Left ventricle myocardium inferior (tissue), 1 donor: ENCODE measurements at regions not wholly inside any gene's neighbourhood (a gene's known extent, or its start where the extent isn't known, plus 50 kb on each side); places are given as distances from the start of the nearest gene placed in this dataset.
A peak's percentile ranks its signal among the peaks of the same experiment; 100 is the strongest.

ENCODE experiments used
- DNase-seq: peaks from one replicate; pipeline ENCODE4 v3.0.0-alpha.2; 2020
- H3K27ac ChIP-seq: fragments of 200-600 bp; replicated peaks from 2 replicates; pipeline ENCODE4 v1.8.0; 2021
- H3K27me3 ChIP-seq: fragments of 200-600 bp; 2 replicates; pipeline ENCODE4 v1.8.0; 2021; ENCODE audit warnings: low read depth
- H3K36me3 ChIP-seq: fragments of 200-600 bp; 2 replicates; pipeline ENCODE4 v1.8.0; 2021
- H3K4me1 ChIP-seq: fragments of 200-600 bp; 2 replicates; pipeline ENCODE4 v1.8.0; 2021
- H3K4me3 ChIP-seq: fragments of 200-600 bp; 2 replicates; pipeline ENCODE4 v1.8.0; 2021; ENCODE audit warnings: mild to moderate bottlenecking, moderate library complexity
- H3K9me3 ChIP-seq: fragments of 200-600 bp; replicated peaks from 2 replicates; pipeline ENCODE4 v1.8.0; 2021
- intact Hi-C: fragments of 100-400 bp; cut with micrococcal nuclease; formaldehyde crosslinking; loops from one replicate; pipeline ENCODE4 v1.11.0; 2022
- TF ChIP-seq, protein P1 (sequence below): fragments of 200-600 bp; IDR thresholded peaks from 2 replicates; pipeline ENCODE4 v1.8.0; 2021; ENCODE audit warnings: antibody characterized with exemption, mild to moderate bottlenecking, borderline replicate concordance
- donor health status: DM: no; HTN: yes; CAD: no; lungs with severe emphysema.

- Histone ChIP-seq H3K27me3 (peaks cover 19% of the 10 kb centered on the region), H3K4me3 (no peak overlapping the region), H3K4me1 (peaks cover 7% of the 10 kb centered on the region), H3K27ac (peak overlapping the region; percentile 41), H3K9me3 (peaks cover 6% of the 10 kb centered on the region), H3K36me3 (no peaks in the 10 kb centered on the region)
- DNase-seq, result peak; percentile 65
- TF ChIP-seq, protein P1, sequence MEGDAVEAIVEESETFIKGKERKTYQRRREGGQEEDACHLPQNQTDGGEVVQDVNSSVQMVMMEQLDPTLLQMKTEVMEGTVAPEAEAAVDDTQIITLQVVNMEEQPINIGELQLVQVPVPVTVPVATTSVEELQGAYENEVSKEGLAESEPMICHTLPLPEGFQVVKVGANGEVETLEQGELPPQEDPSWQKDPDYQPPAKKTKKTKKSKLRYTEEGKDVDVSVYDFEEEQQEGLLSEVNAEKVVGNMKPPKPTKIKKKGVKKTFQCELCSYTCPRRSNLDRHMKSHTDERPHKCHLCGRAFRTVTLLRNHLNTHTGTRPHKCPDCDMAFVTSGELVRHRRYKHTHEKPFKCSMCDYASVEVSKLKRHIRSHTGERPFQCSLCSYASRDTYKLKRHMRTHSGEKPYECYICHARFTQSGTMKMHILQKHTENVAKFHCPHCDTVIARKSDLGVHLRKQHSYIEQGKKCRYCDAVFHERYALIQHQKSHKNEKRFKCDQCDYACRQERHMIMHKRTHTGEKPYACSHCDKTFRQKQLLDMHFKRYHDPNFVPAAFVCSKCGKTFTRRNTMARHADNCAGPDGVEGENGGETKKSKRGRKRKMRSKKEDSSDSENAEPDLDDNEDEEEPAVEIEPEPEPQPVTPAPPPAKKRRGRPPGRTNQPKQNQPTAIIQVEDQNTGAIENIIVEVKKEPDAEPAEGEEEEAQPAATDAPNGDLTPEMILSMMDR, result no peak
- intact Hi-C loops, result no loop called here
Observed at GRCh38 chr4:26178854-26179253, 142.0 kb upstream of the RBPJ start.

- intact Hi-C loops, result no loop called here
- Histone ChIP-seq H3K9me3 (peaks cover 6% of the 10 kb centered on the region), H3K36me3 (no peaks in the 10 kb centered on the region), H3K4me1 (peaks cover 2% of the 10 kb centered on the region), H3K27ac (no peak overlapping the region), H3K27me3 (peaks cover 14% of the 10 kb centered on the region), H3K4me3 (no peak overlapping the region)
- TF ChIP-seq, protein P1, result no peak
- no peak for DNase-seq
Observed at GRCh38 chr4:26179316-26179760, 141.5 kb upstream of the RBPJ start.

GRCh38 chr4:26181616-26182015 is 139.2 kb upstream of the RBPJ start:
- H3K9me3 ChIP-seq, result peaks cover 6% of the 10 kb centered on the region
- no peak overlapping the region for H3K4me3 ChIP-seq
- TF ChIP-seq, protein P1, result no peak
- no peak overlapping the region for H3K27ac ChIP-seq
- H3K4me1 ChIP-seq, result no peaks in the 10 kb centered on the region
- H3K27me3 ChIP-seq, result no peaks in the 10 kb centered on the region
- no peaks in the 10 kb centered on the region for H3K36me3 ChIP-seq
- no peak for DNase-seq
- intact Hi-C loops, result no loop called here

DNA sequence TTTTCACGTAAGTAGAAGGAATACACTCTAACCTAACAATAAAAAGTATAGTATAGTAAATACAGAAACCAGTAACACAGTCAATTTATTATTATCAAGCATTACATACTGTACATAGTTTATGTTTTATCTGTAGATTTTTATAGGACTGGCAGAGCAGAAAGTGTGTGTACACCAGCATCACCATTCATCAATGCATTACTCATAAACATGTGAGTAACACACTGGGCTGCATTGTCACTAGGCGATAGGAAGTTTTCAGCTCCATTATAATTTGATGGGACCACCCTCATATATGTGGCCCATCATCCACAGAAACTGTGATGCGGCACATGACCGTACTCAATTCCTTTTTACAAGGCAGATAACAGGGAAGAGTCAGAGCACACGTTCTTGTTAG is 137.8 kb upstream of the RBPJ start:
- H3K9me3 ChIP-seq, result peaks cover 6% of the 10 kb centered on the region
- H3K36me3 ChIP-seq, result no peaks in the 10 kb centered on the region
- no peaks in the 10 kb centered on the region for H3K27me3 ChIP-seq
- intact Hi-C loops, result no loop called here
- DNase-seq, result no peak
- no peaks in the 10 kb centered on the region for H3K4me1 ChIP-seq
- TF ChIP-seq, protein P1, result no peak
- no peak overlapping the region for H3K27ac ChIP-seq
- no peak overlapping the region for H3K4me3 ChIP-seq

DNA sequence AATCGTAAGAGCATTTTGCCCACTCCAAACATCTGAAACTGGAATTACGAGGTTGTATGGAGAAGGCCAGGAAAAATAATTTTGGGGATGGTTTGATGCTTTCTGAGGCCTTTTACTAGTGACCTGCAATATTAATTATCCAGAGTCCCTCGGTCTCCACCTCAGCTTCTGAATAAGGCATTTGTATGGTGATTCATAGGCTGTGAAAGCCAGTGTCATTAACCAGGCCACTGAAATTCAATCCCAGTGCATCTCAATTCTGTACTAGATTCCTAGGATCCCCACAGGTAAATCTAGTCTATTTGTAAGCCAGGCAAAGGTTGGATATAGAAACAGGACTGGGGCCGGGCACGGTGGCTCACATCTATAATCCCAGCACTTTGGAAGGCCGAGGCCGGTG is 135.4 kb upstream of the RBPJ start:
- Histone ChIP-seq H3K36me3 (no peaks in the 10 kb centered on the region), H3K27me3 (no peaks in the 10 kb centered on the region), H3K9me3 (peaks cover 2% of the 10 kb centered on the region), H3K4me1 (no peaks in the 10 kb centered on the region), H3K4me3 (no peak overlapping the region), H3K27ac (no peak overlapping the region)
- no peak for DNase-seq
- TF ChIP-seq, protein P1, result no peak
- intact Hi-C loops, result no loop called here

DNA sequence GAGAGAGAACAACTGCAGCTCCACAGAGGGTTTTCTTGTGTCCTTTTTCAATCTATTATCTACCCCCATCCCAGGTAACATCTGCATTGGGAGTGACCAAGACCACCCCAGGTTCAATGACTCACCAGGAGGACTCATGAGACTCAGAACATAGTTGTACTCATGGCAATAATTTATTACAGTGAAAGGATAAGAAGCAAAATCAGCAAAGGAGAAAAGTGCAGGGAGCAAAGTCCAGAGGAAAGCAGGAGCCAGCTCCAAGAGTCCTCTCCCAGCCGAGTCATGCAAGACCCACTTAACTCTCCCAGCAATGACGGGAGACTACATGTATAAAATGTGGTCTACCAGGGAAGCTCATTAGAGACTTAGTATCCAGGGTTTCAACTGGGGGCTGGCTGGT is 129.5 kb upstream of the RBPJ start:
- H3K36me3 ChIP-seq, result no peaks in the 10 kb centered on the region
- no peak for DNase-seq
- intact Hi-C loops, result no loop called here

More for the DNA sequence above, 129.5 kb upstream of the RBPJ start:
- H3K4me1 ChIP-seq, result no peaks in the 10 kb centered on the region
- no peak overlapping the region for H3K27ac ChIP-seq
- TF ChIP-seq, protein P1, result no peak
- H3K4me3 ChIP-seq, result no peak overlapping the region
- H3K27me3 ChIP-seq, result no peaks in the 10 kb centered on the region
- H3K9me3 ChIP-seq, result no peaks in the 10 kb centered on the region
